NCI-H748 (cell line): ENCODE measurements at regions not wholly inside any gene's neighbourhood (a gene's known extent, or its start where the extent isn't known, plus 50 kb on each side); places are given as distances from the start of the nearest gene placed in this dataset.

Experiments used
- DNase-seq: peaks from one replicate; lab custom pipeline; 2025; ENCODE audit not compliant: unreplicated experiment; lab: John Stamatoyannopoulos, UW

DNA sequence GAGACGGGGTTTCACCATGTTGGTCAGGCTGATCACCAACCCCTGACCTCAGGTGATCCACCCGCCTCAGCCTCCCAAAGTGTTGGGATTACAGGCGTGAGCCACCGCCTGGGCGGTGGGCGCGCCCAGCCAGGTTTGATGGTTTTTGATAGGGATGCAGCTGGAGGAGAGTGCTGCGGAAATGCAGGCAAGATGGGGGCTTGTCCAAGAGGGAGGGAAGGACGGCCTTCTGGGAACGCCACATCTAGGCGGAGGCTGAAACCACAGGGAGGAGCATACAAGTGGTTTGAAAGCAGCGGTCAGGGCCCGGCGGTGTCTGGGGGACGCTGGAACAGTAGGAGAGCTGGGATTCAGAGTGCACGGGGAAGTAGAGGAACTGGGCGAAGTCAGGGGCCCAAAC lies 134.6 kb downstream of the VRK1 start:
- DNase-seq, result no peak

DNA sequence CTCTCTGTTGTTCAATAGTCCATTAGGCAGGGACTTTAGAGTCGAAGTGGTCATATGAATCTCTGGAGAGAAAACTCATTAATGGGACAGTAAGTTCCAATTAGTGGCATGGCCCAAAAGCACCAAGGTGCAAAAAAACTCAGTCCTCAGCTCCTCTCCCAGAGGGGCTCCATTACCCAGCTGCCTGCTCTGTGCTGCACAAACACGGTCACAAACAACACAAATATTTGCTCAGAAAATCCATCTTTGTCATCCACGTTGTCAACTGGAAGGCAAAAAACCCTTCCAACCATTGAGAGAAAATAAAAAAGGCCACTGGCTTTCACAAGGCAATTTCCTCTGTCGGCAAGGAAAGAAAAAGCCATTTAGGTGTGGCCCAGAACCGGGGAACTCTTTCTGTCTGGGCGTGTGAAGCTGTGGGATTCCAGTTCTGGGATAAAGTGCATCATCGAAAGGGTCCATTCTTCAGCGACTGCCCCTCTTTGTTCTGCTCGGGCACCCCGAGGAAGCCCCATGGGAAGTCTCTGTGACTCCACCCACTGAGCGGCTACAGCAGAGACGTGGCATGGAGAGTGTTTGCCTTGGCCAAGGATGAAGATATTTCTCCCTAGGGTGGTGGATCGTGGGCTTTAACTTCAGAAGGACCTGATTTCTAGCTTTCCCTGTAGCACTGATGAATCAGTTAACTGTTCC lies 137.6 kb downstream of the VRK1 start:
- peak; percentile 23 for DNase-seq

DNA sequence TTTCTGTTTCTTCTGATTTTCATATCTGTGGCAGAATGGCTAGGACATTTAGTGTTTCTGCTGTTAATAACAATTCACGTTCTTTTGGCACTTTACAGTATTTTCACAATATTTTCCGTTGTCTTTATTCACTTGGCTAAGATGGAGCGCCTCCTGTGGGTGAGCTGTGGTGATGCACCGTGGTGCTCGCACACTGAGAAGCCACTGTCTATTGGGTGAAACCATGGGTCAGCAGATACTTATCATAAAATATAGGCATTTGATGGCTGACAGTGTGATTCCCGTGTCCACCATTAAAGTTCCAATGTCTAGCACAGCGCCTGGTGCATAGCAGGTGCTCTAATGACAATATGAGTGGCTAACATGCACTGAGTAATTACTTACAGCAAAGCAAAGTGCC lies 141.8 kb downstream of the VRK1 start:
- no peak for DNase-seq

DNA sequence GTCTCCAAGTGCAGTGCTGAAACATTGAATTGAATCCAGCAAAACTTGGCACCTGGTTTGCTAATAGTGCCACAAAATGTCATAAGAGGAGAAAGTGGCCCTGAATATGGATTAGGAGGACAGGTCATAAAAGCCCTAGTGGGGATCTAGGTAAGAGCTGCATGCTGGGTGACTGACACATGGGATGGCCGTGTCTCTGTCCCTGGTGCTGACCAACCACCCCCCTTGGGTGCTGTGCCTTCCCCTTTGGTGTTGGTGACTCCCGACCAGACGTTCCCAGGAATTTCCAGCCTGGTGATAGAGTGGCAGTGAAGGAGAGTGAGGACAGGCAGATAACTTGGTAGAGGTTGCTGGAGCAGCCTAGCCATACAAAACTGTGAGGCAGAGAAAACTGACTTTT lies 142.8 kb downstream of the VRK1 start:
- no peak for DNase-seq

DNA sequence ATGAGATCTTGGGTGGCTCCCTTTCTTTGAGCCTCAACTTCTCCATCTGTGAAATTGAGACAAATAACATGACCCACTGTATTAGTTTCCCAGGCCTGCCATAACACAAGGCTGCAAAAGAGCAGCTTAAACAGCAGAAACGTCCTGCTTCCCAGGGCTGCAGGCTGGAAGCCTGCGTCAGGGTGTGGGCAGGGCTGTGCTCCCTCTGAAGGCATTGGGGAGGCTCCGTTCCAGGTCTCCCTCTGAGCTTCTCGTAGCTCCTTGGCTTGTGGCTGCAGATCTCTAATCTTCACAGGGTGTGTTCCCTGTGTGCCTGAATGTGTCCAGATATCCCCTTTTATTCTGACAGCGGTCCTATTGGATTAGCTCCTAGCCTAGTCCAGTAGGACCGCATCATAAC lies 147.1 kb downstream of the VRK1 start:
- DNase-seq, result no peak

DNA sequence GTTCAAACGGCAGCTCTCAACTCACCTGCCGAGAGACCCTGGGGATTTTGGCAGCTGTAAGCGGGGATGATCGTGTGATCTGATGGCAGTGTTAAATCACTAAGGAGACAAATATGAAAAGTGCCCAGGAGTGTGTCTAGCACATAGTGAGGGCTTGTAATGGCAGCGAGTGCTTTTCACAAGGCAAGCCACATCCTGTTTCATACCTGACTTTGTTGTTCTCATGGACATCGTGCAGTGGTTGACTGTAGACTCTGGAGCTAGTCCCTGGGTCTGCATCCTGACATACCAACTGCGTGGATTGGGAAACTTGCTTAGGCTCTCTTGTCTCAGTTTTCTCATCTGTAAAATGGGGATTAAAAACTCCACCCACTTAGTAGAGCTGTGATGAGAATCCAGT lies 148.5 kb downstream of the VRK1 start:
- no peak for DNase-seq

DNA sequence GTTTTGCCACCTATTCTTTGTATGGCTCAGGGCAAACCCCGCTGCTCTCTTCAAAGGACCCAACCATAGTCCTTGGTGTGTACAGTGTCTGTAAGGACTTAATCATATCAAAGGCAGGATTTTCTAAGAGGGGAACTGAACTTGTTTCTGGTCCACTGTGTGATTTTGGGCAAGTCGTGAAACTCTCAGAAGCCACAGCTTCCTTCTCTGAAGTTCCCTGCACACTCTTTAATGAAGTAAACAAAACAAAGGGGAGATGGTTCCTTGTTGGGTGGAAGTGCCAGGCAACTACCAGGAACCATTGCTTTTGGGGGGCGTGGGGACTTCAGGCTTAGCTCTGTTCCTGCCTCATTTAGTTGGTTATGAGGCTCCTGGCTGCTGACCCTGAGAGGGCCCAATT lies 152.4 kb downstream of the VRK1 start:
- no peak for DNase-seq

DNA sequence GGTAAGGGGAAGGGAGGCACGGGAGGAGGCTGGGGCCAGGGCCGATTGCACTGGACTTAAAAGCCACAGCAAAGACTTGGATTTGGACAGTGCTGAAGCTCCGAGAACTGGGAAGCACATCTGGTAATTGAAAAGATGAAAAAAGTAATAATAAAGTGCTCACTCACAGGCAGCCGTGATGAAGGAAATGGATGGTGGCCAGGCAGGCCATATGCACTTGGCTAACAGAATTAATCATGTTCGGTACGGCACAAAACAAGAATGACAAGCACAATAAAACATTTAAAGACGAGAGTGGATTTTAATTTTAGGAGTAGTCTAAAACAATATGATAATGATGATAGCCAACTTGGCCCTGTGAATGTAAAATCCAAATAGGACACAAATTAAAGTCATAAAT lies 154.3 kb downstream of the VRK1 start:
- DNase-seq, result no peak

DNA sequence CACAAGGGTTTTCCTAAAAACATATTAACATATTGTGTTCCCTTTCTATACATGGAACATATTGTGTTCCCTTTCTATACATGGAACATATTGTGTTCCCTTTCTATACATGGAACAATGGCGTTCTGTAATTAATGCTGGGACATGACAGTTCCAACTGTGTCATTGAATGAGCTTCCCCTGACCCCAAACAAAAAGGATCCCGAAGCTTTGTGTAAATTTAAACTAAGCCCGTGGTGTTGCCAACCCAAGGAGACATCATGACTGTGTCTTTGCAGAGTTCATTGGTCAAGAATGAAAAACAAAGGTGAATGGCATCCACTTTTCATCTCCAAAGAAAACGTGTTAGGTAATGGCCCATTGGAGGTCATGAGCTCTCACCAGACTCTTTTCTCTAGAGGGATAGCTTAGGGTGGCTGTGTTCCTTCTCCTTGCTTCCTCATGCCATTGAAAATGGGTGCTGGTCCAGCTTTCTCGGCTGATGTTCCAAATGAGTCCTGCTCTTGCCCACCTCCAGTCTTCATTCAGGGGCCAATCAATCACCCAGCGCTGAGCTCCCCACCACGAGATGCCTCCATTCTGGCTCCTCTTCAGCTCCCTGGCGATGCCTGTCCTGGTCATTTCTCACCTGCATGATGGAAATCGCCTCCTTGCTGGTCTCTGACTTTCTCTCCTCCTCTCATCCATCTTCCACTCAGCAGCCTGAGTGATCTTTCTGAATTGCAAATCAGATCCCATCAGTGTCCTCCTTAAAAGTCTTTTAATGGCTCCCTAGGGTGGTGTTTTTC lies 156.1 kb downstream of the VRK1 start:
- DNase-seq, result peak; percentile 72

DNA sequence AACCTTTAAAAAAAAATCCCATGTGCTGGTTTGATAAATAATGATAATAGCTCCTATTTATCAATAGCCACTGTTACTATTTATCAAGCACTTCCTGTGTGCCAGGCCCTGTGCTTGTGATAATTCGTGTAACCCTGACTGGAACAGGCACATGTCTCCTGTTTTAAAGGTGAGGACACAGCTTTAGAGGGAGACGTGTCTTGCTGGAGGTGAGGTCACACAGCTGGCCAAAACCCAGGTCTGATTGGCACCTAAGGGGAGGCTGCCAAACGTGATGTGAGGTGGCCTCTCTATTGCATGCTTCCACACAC lies 156.6 kb downstream of the VRK1 start:
- no peak for DNase-seq

DNA sequence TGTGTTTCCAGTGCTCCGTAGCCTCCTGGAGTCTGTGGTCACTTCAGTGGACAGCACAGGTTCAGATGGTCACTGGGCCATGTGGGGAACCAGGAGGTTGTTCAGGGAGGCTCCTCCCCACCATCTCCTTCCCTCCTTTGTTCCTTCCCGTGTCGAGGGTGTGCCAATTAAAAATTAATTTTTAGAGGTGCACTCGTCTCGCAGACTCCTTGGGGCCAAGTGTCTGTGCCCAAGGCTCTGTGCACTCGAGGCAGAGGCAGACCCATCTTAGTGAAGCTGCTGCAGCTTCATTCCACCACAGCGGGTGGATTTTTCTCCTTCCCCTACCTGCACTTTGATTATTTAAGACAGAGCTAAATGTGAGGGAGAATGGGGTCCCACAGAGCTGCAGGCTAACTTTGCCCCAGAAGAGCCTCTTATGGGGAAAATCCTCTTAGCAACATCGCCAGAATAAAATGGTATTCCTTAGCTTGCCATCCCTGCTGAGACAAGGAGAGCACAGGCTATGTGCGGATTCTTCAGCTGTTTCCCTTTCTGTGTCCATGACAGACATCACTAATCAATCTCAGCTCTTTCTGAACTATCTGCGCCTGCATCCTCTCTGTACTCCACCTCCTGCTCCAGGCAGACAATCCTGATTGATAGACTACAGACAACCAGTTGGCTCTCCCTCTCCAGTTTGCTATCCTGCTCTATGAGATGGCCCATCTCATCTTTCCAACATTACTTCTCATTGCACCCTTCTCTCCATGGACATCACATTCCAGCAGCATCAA lies 159.5 kb downstream of the VRK1 start:
- no peak for DNase-seq

DNA sequence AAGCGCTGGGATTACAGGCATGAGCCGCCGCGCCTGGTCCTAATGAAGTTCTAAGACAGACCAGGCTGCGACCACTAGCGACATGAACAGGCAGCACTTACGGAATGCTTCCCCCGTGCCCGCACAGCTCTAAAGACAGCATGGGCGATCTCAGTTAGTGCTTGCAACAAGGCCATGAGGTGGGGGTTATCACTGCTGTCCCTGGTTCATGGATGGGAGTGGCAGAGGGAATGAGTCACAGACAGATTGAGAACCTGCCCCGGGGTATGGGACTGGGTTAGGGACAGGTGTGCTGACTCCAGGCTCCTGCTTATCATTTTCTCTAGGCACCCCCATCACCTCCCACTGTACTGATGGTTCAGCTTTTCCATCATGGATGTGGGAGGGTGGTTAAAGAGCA lies 160.9 kb downstream of the VRK1 start:
- no peak for DNase-seq

DNA sequence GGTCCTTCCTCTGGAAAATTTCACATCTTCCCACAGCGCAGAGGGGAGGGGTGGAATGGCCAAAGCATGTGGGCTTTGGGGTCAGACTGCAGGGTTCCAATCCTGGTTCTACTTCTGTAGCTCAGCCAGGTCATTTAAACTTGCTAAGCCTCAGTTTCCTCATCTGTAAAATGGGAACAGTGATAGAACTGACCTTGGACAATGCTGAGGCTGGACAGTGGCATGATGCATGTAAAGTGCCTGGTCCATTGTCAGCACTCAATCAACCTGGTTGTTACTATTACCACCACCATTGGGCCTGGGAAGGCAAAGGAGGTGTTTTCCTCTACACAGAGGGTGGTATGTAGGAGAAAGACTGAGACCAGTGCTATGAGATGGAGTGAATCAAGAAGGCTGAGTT lies 162.8 kb downstream of the VRK1 start:
- DNase-seq, result no peak

DNA sequence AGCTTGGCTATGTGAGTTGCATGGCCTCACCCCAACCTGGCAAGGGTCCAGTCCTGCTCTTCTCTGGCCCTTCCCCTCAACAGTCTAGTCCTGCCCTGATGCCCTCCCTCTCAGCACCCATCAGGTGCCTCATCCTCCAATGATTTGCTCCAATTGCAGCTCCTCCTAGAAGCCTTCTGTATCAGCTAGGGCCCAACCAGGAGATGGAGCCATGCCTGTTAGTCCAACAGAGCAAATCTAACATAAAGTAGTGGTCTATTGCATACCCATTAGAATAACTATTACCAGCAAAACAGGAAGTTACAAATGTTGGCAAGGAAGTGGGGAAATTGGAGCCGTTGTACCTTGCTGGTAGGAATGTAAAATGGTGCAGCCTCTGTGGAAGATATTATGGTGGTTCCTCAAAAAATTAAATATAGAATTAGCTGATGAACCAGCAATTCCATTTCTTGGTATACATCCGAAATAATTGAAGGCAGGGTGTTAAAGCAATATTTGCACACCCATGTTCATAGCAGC lies 163.5 kb downstream of the VRK1 start:
- DNase-seq, result no peak

DNA sequence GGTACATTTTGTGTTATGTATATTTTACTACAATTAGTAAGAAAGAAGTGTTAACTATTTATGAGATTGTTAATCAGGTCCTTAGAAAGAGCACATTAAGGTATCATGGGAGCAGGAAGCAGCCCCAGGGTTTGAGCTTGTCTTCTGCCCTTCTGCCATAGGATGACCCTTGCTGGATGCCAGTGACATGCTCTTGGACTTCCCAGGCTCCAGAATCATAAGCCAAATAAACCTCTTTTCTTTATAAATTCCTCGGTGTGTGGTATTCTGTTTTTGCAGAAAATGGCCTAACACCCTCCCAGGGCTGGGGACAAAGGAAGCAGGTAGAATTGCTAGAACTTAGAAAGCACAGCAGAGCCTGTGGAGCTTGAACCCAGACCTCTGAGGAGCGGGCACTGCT lies 164.7 kb downstream of the VRK1 start:
- DNase-seq, result no peak

DNA sequence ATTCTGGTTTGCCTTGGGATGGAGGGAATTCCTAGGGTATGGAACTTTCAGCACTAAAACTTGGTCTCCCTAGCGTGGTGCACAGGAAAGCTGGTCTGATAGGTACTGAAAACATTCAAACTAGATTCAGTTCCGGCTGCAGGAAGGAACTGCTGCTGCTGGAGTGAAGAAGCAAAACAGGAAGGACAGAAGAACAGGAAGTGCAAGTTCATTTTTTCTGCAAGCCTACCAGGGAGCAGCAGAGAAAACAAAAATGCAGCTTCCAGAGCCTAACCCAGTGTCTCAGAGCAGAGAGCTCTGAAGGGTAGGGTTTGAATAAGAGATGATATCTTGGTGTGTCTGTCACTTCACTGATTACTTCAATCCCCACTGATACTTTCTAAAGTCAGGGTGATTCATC lies 165.2 kb downstream of the VRK1 start:
- DNase-seq, result no peak

DNA sequence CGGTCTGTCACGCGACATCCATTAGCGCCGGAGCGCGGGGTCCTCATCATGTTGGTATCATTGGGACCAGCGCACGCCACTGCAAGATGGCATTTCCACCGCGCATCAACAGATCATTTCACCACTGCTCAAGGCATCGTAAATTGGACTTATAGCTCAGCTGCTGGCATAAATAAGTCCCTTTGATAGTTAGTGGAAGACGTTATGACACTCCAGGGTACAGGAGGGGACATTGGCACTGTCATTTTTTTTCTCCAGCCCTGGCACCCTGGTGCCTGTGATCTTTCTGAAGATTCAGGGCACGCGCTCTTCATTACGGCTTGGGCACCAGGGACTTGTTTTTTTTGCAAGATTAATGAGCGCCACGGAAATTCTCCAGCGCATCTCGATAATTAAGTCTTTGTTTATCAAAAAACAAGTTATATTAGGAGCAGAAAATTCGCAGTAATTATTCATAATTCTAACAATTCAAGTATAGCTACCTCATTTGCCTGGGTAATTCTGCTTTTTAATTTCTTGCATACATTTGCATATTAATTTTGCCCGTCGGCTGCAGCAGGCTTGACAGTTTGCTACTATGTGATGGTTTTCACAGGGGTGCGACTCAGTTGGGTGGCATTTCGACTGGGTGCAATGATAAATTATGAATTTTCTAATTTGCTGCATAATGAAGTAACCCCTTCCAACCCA lies 167.7 kb downstream of the VRK1 start:
- no peak for DNase-seq

DNA sequence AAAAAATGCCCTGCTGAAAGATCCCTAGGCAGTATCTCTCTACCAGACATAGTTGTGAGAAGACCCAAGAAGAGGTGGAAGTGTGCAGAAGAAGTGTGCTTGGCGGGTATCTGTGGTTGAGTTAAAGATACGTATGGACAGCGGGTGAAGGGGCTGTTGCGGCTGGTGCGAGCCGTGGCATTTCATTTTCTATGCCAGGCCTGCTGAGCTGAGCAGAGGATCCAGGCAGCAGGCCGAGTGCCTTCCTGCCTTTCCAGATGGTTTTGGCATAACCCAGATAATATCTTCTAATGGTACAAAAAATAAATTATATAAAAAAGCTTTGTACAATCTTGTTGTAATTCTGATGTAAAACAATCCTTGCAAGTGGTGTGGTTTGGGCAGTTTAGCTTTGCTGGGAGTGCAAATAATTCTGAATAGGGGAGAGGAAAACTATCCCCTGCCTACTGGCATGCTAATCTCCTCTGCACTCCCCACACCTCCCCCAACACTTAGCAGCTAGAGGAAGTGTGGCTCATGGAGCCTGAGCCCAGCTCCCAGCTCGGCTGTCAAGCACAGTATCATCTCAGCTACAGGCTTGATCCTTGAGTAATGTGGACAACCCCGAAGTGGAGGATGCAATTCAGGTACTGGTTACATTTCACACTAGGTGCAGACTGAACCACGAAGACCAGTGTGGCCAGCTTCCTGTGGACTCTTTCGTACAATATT lies 168.9 kb downstream of the VRK1 start:
- no peak for DNase-seq

DNA sequence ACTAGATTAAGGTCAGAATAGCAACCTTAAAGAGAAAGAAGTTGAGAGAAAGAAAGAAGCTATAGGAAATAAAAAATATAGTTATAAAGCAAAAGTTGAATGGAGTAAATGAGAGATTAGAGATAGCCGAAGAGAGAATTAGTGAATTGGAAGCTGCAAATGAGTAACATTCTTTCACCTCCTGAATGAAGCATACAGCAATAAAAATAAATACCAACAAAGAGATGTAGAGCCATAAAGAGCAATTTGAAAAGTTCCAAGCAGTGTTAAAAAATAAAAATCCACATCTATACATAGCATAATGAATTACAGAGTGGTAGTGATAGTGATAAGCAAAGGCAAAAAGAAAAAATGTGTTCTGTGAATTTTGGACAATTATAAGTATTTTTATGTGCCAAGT lies 177.9 kb downstream of the VRK1 start:
- DNase-seq, result no peak

DNA sequence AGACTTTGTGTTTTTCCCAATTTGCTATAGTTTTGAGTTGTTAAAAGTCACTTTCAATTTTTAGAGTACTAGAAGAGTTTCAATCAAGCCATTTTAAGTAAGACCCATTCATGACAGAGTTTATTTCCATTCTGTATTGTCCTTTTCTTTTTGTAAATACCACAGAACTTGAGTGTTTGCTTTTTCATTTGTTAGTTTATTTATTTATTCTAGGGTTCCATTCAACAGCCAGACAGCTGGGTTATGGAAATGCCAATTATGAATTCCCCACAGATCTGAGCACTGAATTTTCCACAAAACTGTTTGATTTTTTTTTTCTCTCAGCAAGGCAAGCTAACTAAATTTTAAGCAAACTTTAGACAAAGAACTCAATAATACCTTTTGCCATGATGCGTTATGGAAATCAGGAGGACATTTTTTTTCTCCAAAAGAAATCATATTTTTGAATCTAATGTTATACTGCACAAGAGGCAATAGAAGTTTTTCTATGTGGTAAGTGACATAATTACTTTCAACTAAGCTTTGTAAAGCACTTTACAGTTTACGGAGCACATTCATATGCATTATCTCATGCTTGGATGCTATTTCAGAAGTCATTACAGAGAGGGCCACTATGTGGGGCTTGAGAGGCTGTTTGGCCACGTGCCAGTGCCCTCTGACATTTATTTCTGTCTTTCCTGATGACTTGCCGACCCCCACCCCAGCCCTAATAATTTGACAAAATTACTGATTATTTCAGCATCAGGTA lies 181.5 kb downstream of the VRK1 start:
- DNase-seq, result peak; percentile 95
